Activated CD4-positive, alpha-beta T cell treated with anti-CD3 and anti-CD28 coated beads, Interleukin-2, amount 10 ng/mL, durations not matched to agents 7 days and 5 days (primary cell): ENCODE measurements at regions not wholly inside any gene's neighbourhood (a gene's known extent, or its start where the extent isn't known, plus 50 kb on each side); places are given as distances from the start of the nearest gene placed in this dataset.
"Not testable (repeated sequence)": the region's sequence is repeated elsewhere in the genome, so short reads cannot be mapped to it uniquely, and the experiment has no call there.

Source experiments
- CTCF ChIA-PET: fragments of 350-600 bp; sonication (Branson Sonifier 250); formaldehyde crosslinking; loops from one replicate; lab custom pipeline; 2021; ENCODE audit warnings: antibody characterized with exemption; lab: Charles Lee
- POLR2A ChIA-PET: fragments of 350-600 bp; sonication (Branson Sonifier 250); formaldehyde crosslinking; loops from one replicate; lab custom pipeline; 2021; ENCODE audit warnings: antibody characterized with exemption; lab: Charles Lee
- DNase-seq: peaks from one replicate; pipeline ENCODE4 v3.0.0-alpha.2; 2020
- H3K27ac Mint-ChIP-seq: one replicate; pipeline ENCODE4 v1.8.0; 2021; ENCODE audit warnings: mild to moderate bottlenecking, moderate library complexity, mixed read lengths
- H3K27me3 Mint-ChIP-seq: one replicate; pipeline ENCODE4 v1.8.0; 2021; ENCODE audit warnings: mixed read lengths
- H3K36me3 Mint-ChIP-seq: one replicate; pipeline ENCODE4 v1.8.0; 2021; ENCODE audit warnings: low read depth, mixed read lengths
- H3K4me1 Mint-ChIP-seq: one replicate; pipeline ENCODE4 v1.8.0; 2021; ENCODE audit warnings: mixed read lengths
- H3K4me3 Mint-ChIP-seq: one replicate; pipeline ENCODE4 v1.8.0; 2021; ENCODE audit warnings: mild to moderate bottlenecking, moderate library complexity, mixed read lengths
- H3K9me3 Mint-ChIP-seq: one replicate; pipeline ENCODE4 v1.8.0; 2021; ENCODE audit warnings: mixed read lengths

DNA sequence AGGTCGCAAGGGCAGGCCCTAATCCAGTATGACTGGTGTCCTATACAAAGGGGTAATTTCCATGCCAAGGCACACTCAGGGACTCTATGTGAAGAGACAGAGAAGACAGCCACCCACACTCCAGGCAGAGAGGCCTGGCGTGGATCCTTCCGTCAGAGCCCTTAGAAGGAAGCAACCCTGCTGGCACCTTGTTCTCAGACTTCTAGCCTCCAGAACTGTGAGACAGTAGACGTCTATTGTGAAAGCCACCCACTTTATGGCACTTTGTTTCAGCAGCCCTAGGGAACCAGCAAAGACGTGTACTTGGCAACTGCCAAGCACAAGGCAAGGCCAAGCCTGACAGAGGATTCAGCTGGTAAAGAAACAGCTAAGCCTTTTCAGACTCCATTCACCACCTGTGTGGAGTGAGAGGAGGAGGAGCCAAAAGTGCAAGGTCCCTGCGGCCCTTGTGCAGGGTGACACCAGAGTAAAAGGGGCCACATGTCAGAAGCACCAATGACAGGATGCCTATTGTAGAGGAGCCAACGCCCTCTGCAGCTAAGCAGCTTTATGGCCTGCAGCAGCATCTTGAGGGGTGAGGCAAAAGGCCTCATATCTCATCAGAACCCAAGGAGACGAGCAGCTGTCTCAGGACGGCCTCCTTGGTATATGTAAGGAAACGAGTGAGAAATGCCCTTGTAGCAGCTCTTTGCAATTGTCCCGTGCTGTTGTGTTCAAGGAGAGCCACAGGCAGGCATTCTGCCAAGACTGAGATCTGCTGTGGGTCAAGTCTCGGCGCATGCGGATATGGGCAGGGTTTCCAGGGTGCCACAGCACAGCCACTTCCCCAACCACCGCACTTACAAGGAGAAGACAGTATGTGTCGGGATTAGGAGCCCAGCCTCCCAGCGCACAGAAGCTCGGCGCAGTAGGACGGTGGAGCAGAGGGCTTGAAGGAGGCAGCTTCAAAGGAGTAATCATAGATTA is 121.5 kb upstream of the LIPC start:
- Mint-ChIP-seq H3K36me3 (no peaks in the 10 kb centered on the region), H3K27me3 (no peaks in the 10 kb centered on the region), H3K27ac (no peak overlapping the region), H3K9me3 (peaks cover 1% of the 10 kb centered on the region), H3K4me1 (peaks cover 22% of the 10 kb centered on the region), H3K4me3 (no peak overlapping the region)
- DNase-seq = no peak
- ChIA-PET POLR2A (no interaction called here), CTCF (interaction anchor here (0.7 to 1.3 kb wide), 5 partner anchors 9 to 460 kb away, joined by 3 to 5 read pairs (median 3); no protein-coding TSS in a partner anchor)

DNA sequence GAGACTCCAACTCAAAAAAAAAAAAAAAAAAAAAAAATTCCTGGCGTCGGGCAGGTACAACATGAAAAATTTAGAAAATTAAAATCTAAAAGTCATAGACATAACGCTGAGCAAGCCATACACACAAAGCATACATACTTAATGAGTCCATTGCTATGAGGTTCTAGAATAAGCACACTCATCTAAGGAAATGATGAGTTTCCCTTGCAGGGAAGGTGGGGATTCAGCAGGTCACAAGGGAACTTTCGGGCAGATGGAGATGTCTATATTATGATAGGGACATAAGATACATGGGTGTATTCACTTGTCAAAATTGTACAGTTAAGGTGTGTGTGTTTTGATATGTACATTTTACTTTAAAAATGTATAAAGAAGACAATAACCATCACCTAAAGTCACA is 120.2 kb upstream of the LIPC start:
- Mint-ChIP-seq H3K9me3 (peaks cover 3% of the 10 kb centered on the region), H3K27ac (no peak overlapping the region), H3K4me3 (no peak overlapping the region), H3K27me3 (no peaks in the 10 kb centered on the region), H3K36me3 (peaks cover under 1% of the 10 kb centered on the region), H3K4me1 (peaks cover 28% of the 10 kb centered on the region)
- no peak for DNase-seq
- POLR2A ChIA-PET = no interaction called here
- CTCF ChIA-PET = no interaction called here

DNA sequence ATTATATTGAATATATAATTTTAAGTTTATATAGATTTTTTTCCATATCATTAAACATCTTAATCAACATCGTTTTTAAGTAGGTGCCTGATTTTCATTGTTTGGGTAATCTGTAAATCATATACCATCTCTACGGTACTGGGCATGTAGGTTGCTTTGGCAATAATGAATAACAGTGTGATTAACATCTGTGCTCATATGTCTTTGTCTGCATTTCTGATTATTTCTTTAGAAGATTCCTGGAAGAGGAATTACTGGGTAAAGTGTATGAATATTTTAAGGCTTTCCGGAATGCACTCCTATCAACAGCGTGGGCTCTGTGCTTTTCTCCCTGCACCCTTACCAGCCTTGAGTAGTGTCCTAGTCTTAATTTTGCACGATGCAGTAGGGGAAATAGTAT is 119.8 kb upstream of the LIPC start:
- ChIA-PET CTCF (interaction anchor here (1.5 kb wide), 1 partner anchor 10 kb away, joined by 5 read pairs; no protein-coding TSS in a partner anchor), POLR2A (no interaction called here)
- H3K4me3 Mint-ChIP-seq = no peak overlapping the region
- H3K36me3 Mint-ChIP-seq = peaks cover 4% of the 10 kb centered on the region
- H3K27ac Mint-ChIP-seq = no peak overlapping the region
- H3K4me1 Mint-ChIP-seq = peaks cover 23% of the 10 kb centered on the region
- no peak for DNase-seq
- H3K9me3 Mint-ChIP-seq = peaks cover 3% of the 10 kb centered on the region
- H3K27me3 Mint-ChIP-seq = no peaks in the 10 kb centered on the region

DNA sequence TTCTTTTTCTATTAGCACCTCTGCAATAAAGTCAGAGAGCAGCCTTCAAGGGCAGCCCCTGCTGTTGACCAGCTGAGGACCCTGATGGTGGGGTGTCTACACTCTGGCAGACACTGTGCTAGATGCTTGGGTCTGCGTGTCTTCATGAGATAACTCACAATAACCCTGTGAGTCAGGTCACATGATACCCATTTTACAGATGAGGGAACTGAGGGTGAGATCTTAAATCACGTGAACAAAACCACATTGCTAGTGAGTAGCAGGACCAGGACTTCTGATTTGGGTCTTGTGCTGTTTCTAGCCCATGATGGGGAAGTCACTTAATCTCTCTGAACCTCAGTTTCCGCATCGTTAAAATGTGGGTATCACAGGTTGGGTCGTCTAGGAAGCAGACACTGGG is 118.5 kb upstream of the LIPC start:
- peaks cover 3% of the 10 kb centered on the region for H3K9me3 Mint-ChIP-seq
- H3K4me3 Mint-ChIP-seq = no peak overlapping the region
- POLR2A ChIA-PET = no interaction called here
- peaks cover 22% of the 10 kb centered on the region for H3K4me1 Mint-ChIP-seq
- peaks cover 4% of the 10 kb centered on the region for H3K36me3 Mint-ChIP-seq
- DNase-seq = no peak
- no peaks in the 10 kb centered on the region for H3K27me3 Mint-ChIP-seq
- CTCF ChIA-PET = interaction anchor here (0.5 to 1.5 kb wide), 3 partner anchors 9 to 16 kb away, joined by 3 to 5 read pairs (median 4); no protein-coding TSS in a partner anchor
- H3K27ac Mint-ChIP-seq = peak overlapping the region; percentile 67

DNA sequence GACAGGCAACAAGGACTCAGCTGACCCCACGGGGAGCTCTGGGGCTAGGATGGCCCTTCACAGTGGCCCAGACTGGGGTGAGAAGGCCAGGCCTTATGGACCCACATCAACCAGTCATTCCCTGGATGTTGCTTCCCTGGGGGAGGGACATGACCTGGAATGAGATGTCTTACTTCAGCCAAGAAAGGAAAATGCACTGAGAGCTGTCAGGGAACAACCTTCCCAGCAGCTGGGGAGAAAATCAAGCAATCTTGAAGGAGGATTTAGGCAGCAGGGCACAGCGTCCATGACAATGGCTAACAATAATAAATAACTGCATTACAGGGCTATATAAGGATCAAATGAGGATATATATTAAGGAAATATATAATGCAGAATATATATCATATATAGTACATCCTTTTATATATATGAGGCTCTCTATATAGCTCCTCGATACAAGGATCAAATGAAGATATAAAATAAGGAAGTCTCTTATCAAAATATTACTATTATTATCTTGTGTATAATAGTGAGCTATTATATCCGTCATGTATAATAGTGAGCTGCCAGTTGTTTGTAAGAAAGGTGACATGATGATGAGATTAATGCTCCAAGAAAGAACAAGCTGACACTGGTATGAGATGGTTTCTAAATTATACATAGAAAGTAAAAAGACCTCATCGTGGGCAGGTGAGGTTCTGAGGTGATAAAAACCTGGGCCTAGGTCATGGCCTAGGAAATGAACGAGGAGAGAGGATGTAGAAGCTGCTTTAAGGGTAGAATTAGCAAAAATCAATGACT is 117.8 kb upstream of the LIPC start:
- no peaks in the 10 kb centered on the region for H3K27me3 Mint-ChIP-seq
- peaks cover 7% of the 10 kb centered on the region for H3K9me3 Mint-ChIP-seq
- peak overlapping the region; percentile 92 for H3K27ac Mint-ChIP-seq
- H3K36me3 Mint-ChIP-seq = peaks cover 4% of the 10 kb centered on the region
- CTCF ChIA-PET = interaction anchor here (0.5 to 1.2 kb wide), 5 partner anchors 10 to 457 kb away, joined by 3 to 5 read pairs (median 4); partner anchors contain the start of gene MINDY2
- H3K4me3 Mint-ChIP-seq = no peak overlapping the region
- H3K4me1 Mint-ChIP-seq = peaks cover 22% of the 10 kb centered on the region
- POLR2A ChIA-PET = no interaction called here
- DNase-seq = no peak

DNA sequence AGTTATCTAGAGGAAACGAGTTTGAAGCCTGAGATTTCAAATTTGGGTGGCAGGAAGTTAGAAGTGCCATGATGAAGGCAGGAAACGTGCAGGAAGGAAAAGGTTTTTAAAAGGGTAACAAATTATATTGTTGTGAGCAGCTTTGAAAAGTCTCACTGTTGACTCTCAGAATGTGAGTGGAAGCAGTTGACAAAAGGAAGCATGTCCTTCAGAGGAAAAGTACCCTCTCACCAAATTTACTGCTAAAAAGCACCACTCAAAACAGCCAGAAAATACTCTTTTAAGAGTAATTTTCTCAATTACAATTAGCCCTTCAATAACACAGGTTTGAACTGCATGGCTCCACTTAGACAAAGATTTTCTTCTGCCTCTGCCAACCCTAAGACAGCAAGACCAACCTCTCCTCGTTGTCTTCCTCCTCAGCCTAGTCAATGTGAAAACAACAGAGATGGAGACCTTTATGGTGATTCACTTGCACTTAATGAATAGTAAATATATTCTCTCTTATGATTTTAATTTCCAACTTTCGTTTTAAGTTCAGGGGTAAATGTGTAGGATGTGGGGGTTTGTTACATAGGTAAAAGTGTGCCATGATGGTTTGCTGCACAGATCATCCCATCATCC is 117.1 kb upstream of the LIPC start:
- peaks cover 22% of the 10 kb centered on the region for H3K4me1 Mint-ChIP-seq
- H3K36me3 Mint-ChIP-seq = peaks cover 4% of the 10 kb centered on the region
- H3K4me3 Mint-ChIP-seq = no peak overlapping the region
- peak overlapping the region; percentile 92 for H3K27ac Mint-ChIP-seq
- peaks cover 7% of the 10 kb centered on the region for H3K9me3 Mint-ChIP-seq
- H3K27me3 Mint-ChIP-seq = no peaks in the 10 kb centered on the region
- ChIA-PET POLR2A (no interaction called here), CTCF (interaction anchor here (0.6 to 1.1 kb wide), 2 partner anchors 25 to 439 kb away, joined by 4 to 5 read pairs; no protein-coding TSS in a partner anchor)
- peak; percentile 12 for DNase-seq

DNA sequence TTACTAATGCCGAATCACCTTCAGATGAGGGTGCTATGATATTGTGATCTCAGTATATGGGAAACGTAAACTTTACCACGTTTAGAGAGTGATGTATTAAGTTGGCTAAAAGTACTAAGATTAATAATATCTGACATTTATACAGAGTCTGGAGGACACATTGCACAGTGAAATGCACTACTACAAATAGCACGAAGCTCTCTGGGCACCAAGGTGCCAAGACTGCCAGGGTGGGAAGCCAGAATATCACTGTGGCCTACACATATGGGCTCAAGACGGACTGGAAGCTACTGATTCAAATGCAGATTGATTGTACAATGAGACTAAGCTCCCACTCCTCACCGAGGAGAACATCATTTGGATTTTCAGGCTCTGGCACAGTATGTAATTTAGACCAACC is 113.3 kb upstream of the LIPC start:
- CTCF ChIA-PET = interaction anchor here (1.5 to 1.6 kb wide), 2 partner anchors 9 to 13 kb away, joined by 4 read pairs; no protein-coding TSS in a partner anchor
- POLR2A ChIA-PET = no interaction called here
- peaks cover 12% of the 10 kb centered on the region for H3K9me3 Mint-ChIP-seq
- H3K27me3 Mint-ChIP-seq = no peaks in the 10 kb centered on the region
- H3K4me1 Mint-ChIP-seq = peaks cover 19% of the 10 kb centered on the region
- no peak overlapping the region for H3K27ac Mint-ChIP-seq
- no peak for DNase-seq
- peaks cover 6% of the 10 kb centered on the region for H3K36me3 Mint-ChIP-seq
- no peak overlapping the region for H3K4me3 Mint-ChIP-seq

DNA sequence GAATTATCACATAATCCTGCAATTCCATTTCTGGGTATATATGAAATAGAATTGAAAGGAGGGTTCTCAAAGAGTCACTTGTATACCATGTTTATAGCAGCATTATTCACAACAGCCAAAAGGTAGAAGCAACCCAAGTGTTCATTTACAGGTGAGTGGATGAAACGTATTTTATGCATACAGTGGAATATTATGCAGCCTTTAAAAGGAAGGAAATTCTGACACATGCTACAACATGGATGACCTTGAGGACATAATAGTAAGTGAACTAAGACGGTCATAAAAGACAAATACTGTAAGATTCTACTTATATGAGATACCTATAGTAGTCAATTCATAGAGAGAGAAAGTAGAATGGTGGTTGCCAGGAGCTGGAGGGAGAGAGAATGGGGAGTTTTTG is 110.8 kb upstream of the LIPC start:
- CTCF ChIA-PET = interaction anchor here (1.5 kb wide), 1 partner anchor 23 kb away, joined by 4 read pairs; no protein-coding TSS in a partner anchor
- Mint-ChIP-seq H3K4me3 (no peak overlapping the region), H3K27ac (no peak overlapping the region), H3K4me1 (no peaks in the 10 kb centered on the region), H3K27me3 (peaks cover 6% of the 10 kb centered on the region), H3K36me3 (peaks cover 6% of the 10 kb centered on the region), H3K9me3 (peaks cover 10% of the 10 kb centered on the region)
- POLR2A ChIA-PET = no interaction called here
- no peak for DNase-seq

DNA sequence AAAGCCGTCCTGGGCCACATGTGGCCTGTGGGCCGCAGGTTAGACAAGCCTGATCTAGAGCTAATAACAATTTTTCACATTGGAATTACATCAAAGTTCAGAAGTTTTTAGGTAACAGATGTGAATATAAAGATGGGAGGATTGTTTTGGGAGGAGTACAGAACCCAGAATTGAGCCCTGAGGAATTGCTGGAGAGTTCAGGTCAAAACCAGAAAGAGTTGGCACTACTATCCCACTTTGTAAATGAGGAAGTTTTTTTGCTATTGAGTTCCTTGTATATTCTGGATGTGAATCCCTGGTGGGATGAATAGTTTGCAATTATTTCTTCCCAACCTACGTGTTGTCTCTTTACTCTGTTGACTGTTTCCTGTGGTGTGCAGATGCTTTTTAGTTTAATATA is 109.5 kb upstream of the LIPC start:
- no peak for DNase-seq
- Mint-ChIP-seq H3K4me1 (no peaks in the 10 kb centered on the region), H3K4me3 (no peak overlapping the region), H3K27me3 (peaks cover 12% of the 10 kb centered on the region), H3K27ac (no peak overlapping the region), H3K36me3 (peaks cover 2% of the 10 kb centered on the region), H3K9me3 (peaks cover 14% of the 10 kb centered on the region)
- POLR2A ChIA-PET = no interaction called here
- CTCF ChIA-PET = interaction anchor here (0.7 to 2.3 kb wide), 3 partner anchors 10 to 51 kb away, joined by 3 to 8 read pairs (median 4); no protein-coding TSS in a partner anchor

DNA sequence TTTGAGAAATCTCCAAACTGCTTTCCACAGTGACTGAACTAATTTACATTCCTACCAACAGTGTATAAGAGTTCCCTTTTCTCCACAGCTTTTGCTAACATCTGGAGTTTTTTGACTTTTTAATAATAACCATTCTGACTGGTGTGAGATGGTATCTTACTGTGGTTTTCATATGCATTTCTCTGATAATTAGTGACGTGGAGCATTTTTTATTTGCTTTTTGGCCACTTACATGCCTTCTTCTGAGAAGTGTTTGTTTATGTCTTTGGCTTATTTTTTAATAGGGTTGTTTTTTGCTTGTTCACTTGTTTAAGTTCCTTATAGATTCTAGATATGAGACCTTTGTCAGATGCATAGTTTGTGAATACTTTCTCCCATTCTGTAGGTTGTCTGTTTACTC is 108.5 kb upstream of the LIPC start:
- POLR2A ChIA-PET, H3K4me1 Mint-ChIP-seq: not testable (repeated sequence)
- peaks cover 14% of the 10 kb centered on the region for H3K9me3 Mint-ChIP-seq

DNA sequence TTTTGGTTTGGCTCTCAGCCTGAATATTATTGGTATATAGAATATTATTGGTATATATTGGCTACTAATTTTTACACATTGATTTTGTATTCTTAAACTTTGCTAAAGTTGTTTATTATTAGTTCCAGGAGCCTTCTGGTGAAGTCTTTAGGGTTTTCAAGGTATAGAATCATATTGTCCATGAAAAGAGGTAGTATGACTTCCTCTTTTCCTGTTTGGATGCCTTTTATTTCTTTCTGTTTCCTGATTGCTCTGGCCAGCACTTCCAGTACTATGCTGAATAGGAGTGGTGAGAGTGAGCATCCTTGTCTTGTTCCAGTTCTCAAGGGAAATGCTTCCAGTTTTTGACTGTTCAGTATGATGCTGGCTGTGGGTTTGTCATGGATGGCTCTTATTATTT is 107.3 kb upstream of the LIPC start:
- Mint-ChIP-seq H3K4me1 (no peaks in the 10 kb centered on the region), H3K27ac (no peak overlapping the region), H3K9me3 (peaks cover 13% of the 10 kb centered on the region), H3K36me3 (peaks cover 2% of the 10 kb centered on the region), H3K27me3 (peaks cover 12% of the 10 kb centered on the region), H3K4me3 (no peak overlapping the region)
- POLR2A ChIA-PET = no interaction called here
- DNase-seq = no peak
- CTCF ChIA-PET = no interaction called here

More for the DNA sequence above, 108.5 kb upstream of the LIPC start:
- CTCF ChIA-PET = interaction anchor here (0.6 to 2.3 kb wide), 2 partner anchors 9 to 141 kb away, joined by 3 to 8 read pairs; no protein-coding TSS in a partner anchor
- peaks cover 12% of the 10 kb centered on the region for H3K27me3 Mint-ChIP-seq
- not testable (repeated sequence) for DNase-seq, H3K27ac Mint-ChIP-seq, H3K4me3 Mint-ChIP-seq, H3K36me3 Mint-ChIP-seq

DNA sequence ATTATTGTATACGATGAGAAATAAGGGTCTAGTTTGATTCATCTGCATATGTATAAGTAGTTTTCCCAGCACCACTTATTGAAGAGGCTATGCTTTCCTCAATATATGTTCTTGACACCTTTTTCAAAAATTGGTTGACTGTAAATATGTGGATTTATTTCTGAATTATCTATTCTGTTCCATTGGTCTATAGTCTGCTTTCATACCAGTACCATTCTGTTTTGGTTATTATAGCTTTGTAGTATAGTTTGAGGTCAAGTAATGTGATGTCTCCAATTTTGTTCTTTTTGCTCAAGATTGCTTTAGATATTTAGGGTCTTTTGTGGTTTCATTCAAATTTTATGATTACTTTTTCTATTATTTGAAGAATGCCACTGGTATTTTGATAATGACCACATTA is 103.8 kb upstream of the LIPC start:
- Mint-ChIP-seq H3K27ac (no peak overlapping the region), H3K4me1 (peaks cover 29% of the 10 kb centered on the region), H3K9me3 (peaks cover 9% of the 10 kb centered on the region), H3K4me3 (no peak overlapping the region), H3K36me3 (no peaks in the 10 kb centered on the region), H3K27me3 (peaks cover 12% of the 10 kb centered on the region)
- POLR2A ChIA-PET = no interaction called here
- DNase-seq = no peak
- CTCF ChIA-PET = no interaction called here
